HG03521 (cell line): ENCODE measurements at regions not wholly inside any gene's neighbourhood (a gene's known extent, or its start where the extent isn't known, plus 50 kb on each side); places are given as distances from the start of the nearest gene placed in this dataset.

Source experiments
- ATAC-seq: cut with Tn5 transposase; IDR thresholded peaks from one replicate; pipeline ENCODE4 v1.9.1; 2021; ENCODE audit warnings: mild to moderate bottlenecking, moderate library complexity; ENCODE audit not compliant: unreplicated experiment

DNA sequence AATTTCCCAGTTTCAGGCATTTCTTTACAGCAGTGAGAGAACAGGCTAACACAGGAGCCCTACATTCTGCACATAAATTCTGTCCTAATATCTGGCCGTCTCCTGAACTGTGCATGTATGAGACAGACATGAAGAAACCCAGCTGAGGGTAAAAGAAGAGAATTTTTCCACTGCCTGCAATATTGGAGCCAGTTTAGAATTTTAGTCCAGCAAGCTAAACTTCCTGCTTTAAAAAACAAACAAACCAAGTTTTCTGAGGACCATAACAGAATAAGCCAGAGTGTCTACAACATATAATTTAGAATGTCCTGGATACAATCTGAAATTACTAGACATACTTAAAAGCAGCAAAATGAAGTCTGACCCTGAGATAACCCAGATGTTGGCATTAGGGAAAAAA lies 215.1 kb upstream of the KLHL29 start:
- ATAC-seq = no peak

DNA sequence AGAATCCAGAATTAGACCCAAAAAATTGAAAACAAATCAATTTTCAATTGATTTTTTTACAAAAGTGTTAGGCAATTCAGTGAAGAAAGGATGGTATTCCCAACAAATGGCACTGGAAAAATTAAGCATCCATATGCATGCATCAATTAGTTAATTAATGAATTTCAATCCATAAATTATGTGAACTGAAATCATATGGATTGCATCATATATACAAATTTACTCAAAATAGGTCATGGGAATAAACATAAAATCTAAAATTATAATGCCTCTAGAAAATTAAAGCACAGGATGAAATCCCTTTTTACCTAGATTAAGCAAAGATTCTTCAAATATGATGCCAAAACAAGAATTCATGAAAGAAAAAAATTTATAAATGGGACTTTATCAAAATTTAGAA lies 213.9 kb upstream of the KLHL29 start:
- ATAC-seq = no peak

DNA sequence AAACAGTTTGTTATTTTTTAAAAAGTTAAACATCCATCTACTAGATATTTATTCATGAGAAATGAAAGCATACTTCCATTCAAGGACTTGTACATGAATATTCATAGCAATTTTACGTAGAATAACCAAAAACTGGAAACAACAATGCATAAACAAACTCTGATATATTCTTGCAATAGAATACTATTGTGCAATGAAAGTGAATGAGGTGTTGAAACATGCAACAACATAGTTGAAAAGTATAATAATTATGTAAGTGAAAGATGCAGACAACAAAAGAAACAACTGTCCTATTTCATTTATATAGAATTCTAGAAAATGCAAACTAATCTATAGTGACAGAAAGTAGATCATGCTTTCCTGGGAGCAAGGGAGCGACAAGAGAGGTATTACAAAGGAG lies 206.6 kb upstream of the KLHL29 start:
- ATAC-seq = no peak

DNA sequence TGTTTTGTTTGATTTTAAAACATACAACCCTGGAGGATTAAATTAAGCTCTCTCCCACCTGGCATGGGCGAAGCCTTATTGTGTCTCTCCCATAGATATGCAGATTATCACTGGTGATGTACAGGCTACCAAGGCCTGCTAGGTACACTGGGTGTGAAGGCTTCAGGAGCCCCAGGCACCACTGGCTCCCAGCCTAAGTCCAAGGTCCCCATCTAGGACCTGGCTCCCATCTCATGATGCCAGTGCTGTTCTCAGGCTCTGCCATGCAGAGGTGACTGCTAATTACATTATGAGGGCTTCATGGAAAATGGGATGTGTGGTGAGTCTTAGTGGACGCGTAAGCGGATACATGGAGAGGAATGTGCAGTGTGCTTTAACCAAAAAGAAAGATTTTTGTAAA lies 201.2 kb upstream of the KLHL29 start:
- no peak for ATAC-seq

DNA sequence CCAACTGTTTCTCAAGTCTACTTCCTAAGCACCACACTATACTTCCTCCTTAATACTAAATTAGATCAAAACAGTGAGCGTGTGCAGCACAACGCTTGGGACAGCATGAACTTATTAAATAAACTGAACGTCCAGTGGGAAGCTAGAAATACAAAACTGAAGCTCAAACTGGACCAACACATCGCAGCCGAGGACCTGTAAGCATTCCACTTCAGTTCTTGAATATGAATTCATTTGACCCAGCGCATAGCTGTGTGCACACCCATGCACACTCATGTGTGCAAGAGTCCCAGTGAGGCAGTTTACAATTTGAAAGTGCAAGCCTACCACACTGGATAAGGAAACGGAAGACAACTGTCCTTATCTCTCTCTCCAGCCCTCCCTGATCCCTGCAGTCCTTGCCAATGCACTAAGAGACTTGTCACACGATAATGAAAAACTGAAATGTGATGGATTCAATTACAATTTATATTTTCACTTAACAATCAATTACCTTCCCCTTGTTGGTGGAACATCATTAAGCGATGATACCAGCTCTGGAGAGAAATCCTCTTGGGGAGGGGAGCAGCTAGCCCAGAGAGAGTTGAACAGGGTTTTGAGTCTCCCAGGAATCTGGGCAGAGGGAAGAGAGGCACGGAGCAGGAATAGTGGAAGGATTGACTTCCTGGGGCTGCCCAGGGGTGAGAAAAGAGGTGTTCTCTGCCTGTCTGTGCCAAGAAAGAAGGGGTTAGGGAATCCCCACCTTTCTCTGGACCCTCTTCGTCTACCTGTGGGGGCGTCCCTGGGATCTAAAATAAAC lies 186.5 kb upstream of the KLHL29 start:
- ATAC-seq = no peak

DNA sequence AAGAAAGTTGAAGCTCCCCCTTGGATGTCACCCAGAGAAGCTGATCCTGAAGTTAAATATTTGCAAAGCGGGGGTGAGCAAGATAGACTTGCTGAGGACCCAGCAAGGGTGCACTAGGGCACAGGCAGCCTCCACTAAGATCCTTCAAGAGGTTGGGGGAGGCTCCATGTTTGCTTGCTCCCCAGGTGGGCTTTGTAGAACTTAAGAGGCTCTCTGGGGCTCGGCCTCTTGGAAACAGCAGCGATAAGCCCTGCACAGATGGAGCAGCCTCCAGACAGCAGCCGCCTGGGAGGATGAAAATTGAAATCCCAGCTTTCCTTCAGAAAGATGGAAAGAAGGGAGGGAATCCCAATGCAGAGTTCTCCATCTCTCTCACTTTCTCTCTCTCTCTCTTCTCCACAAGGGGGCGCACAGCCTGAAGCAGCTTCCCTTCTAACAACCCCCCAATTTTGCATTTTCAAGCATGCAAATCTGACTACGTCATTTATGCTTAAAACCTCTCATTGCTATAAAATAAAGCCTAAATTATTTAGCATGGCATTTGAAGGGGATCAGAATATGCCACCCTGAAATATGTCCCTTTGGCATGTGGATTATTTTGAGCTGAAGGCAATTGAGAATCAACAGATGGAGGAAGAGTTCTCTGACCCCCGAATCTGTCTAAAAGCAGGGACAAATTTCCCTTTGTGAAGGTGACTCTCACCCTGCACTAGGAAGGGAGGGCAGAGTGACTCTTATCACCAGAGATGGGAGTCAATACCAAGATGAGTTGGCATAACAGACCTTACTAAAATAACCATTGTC lies 185.7 kb upstream of the KLHL29 start:
- peak; percentile 48 for ATAC-seq

DNA sequence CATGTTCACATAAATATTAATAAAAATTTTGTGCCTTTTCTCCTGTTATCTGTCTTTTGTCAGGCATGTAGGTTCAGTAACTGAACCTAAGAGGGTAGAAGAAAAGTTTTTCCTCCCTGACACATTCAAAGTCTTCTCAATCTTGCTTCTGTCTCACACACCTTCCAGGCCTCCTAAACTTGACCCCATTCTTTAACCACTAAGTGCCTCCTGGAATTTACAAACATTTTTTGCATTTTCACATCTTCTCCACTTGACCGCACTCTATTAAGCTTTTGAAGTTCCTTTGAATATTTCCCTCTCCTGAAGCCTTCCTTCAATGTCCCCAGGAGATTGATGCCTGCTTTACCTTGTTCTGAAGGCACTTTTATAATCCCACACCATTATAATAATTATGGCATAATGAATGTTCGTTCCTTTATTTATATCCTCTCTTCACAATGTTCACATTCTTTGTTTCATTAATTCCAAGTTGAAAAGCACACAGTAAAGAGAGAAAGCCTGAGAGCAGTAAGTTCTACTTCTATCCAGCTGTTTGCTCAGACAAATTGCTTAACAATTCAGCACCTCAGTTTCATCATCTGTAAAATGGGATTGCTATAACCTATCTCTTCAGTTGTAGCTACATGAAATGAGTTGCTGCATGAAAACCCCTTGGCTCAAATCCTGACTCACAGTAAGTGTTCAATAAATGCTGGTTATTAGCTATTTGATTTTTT lies 184.8 kb upstream of the KLHL29 start:
- ATAC-seq = no peak

DNA sequence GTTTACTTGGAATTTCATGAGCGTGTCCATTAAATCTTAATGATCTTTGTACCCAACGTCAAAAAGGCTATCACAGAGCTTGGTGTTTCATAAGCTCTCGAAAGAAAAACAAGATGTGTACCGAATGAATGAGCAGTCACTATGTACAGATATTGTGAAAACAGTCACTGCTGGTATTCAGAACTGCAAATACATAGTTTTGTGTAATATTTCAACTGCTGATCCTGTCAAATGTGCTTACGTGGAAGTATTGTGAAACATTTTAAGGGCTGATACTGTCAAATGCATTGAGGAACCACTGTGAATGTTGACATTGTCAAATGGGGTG lies 184.2 kb upstream of the KLHL29 start:
- no peak for ATAC-seq

DNA sequence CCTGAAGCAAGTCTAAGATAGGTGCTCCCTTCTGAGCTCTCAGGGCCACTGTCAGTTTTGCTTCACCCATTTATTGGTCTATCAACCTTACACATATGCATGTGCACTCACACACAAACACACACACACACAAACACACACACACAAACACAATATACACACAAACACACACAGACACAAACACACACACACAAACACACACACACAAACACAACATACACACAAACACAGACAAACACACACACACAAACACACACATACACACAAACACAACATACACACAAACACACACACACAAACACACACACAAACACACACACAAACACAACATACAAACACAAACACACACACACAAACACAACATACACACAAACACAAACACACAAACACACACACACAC lies 181.6 kb upstream of the KLHL29 start:
- no peak for ATAC-seq

DNA sequence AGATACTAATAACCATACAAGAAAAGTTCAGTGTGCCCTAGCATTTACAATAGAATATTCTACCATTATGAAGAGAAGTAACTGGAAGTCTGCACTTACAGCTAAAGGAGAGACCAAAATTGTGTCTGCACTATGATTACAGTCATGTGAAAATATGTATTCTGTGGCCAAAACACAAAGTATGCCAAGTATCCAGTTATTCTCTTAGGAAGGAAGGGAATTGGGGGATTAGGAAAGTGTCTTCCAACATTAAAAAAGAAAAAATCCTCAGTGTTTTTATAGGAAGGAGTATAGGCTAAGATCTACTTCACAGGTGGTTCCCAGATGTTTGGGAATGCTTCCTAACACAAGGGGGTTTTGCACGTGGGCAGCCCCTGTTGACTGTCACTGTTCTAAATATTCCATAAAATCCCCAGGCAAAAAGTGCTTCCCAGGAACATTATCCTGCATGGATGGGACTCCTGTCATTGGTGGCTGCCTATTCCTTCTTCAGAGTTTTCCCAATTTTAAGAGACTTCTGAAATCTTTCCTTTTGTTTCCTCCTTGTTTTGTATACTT lies 180.2 kb upstream of the KLHL29 start:
- no peak for ATAC-seq

DNA sequence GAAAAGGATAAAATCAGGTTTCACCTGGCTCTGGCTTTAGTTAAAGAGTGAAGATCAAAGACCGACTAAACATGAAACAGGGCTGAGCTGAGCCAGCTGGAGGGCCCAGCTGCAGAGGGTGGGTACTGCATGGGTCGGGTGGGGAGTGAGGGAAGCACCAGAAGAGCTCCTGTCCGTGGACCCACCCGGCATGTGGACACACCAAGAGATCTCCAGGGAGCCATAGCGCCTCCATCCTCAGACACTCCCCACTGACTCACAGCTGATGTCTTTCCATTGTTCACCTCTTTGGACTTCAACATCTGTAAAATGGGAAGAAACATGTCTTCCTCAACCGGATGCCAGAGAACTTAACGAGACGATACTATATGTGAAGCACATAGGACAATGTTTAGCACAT lies 178.3 kb upstream of the KLHL29 start:
- no peak for ATAC-seq

DNA sequence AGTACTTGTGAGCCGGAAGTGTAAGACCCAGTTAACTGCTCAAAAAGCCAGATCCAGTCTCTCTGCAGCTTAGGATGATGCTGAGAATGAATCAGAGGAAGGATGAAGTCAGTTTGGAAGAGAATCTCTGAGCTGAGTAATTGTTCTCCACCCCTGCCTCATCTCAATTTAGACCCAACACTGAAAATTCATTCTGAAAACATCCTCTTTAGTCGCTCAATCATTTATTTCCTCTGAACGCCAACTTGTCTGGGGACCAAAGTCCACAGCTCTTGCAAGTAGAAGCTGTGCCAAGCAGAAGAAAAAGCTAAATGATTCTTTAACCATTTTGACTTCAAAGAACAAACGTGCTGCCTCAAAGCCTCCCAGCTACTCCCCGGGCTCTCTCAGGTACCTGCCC lies 177.1 kb upstream of the KLHL29 start:
- ATAC-seq = no peak

DNA sequence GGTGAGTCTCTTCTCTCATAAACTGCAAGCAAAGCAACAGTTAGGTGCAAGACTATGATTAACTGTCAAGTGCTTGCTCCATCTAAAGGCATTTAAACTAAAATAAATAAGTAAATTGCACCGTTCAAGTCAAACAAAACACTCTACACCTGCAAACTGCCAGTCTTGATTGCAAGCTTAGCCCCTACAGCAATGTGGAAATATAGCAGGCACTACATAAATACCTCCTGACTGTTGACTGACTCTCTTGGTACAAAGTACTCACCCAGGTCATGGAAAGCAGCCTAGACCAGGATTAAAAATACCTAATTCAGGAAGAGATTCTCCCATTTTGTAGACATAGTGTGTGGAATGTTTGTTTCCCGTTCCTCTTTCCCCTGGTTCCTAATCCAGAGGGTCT lies 176.6 kb upstream of the KLHL29 start:
- no peak for ATAC-seq

DNA sequence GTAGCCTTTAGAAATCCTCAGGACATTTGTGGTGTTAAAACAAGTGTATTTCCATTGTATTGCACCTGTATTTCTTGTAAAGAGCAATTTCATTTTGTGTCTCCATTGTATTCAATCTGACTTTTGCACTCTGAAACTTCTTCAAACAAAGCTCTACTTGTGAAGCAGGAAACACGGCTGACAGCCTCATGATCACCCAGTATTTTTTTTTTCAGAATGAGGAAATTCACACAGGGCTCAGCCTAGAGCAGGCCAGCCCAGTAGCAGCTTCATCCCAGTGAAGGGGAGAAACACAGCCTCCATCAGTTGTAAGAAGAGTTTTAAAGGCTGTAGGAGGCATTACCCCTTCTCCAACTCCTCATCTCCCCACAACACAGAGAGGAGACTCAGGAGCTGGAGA lies 175.9 kb upstream of the KLHL29 start:
- ATAC-seq = no peak

DNA sequence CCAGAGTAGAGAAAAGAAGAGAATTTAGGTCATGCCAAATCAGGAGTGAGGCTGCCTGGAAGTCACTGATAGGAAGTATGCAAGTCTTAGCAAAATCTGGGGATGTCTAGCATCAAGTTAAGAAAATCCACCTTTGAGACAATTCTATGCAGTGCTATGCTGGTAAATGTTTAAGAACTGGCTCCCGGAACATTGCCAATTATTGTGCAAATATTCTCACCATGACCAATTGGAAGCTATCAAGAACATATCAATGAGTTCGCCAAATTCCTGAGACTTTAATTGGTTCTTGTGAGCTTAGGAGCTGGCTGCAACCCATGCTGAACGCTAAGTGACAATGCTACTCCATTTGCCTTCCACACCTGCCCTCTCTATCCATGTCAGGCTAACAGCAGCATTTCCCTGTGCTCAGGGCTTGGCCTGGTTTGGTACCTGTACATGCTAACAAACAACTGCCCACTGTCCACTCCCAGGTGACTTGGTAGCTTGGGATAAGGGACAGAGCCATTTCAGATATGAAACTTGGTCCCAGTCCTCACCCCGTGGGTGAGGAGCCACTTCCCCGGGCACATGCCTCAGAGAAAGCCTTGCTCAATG lies 172.9 kb upstream of the KLHL29 start:
- no peak for ATAC-seq

DNA sequence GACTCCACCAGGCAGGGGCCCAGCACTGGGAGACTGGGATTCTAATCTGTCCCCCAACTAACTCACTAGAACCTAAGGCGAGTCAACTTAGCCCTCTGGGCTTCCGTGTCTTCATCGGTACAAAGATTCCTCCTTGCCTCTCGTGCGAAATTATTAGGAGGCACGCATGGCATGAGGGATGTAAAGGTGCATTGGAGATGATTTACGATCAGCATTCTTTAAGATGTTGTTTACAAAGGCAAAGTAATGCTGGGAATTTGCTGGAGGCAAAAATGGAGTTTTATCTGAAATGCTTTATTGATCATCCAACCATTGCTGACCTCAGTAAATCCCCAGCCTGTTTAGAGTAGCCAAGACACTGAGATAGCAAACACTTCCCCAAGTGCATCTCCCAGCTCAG lies 171.8 kb upstream of the KLHL29 start:
- ATAC-seq = no peak

DNA sequence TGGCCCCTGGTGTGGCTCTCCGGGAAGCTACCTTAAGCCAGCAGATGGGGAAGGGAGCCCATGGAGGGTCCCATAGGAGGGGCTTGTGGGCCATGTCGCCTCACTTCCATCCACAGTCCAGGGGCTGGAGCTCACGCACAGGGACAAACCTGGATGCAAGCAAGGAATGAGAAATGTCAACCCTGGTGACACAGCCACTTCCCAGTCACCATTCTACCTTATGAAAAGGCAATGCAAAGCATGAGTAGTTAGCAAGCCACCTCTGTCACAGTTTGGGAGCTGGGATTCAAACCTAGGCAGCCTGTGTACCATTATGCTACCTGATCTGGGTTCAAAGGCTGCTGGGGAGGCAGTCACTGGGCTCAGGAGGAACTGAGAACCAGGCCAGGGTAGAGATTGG lies 170.0 kb upstream of the KLHL29 start:
- no peak for ATAC-seq

DNA sequence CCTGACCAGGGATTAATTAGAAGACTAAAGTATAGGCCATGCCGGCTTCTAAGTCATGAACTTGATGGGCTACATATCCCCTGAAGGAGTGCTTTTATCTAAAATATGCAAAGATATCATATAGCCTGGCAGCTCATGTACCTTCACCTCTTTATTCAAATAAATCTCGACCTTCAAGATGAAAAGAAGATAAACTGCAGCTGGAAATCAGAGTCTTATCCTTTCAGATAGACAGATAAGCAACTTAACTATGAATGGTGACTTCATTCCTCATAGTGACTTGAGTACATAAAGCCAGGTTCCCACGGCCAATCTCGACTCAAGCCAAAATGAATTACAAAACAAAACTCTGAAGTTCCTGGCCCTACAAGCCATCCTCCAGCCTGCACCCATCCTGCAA lies 165.3 kb upstream of the KLHL29 start:
- no peak for ATAC-seq

DNA sequence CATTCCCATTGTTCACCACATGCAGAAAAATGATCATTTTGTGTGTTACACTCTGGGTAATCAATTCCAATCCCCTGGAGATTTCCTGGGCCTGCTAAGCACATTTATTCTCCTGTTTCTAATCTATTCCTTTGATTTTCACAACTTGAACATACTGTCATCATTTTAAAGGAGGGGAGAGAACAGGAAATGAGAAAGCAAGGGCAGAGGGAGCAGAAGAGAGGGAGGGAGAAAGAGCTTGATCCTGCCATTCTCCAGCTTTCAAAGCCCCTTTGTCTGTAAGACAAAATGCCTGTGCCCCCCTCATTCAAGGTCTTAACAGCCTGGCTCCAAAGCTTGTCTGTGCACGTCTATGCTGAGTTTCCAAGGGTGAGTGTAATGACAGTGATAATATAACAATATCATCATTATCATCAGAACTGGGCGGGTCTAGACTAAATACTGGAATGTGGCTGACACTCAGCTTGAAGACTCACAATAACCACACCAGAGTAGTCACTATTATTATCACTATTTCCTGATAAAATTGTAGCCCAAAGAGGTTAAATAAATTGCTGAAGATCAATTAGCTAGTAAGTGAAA lies 164.4 kb upstream of the KLHL29 start:
- ATAC-seq = no peak

DNA sequence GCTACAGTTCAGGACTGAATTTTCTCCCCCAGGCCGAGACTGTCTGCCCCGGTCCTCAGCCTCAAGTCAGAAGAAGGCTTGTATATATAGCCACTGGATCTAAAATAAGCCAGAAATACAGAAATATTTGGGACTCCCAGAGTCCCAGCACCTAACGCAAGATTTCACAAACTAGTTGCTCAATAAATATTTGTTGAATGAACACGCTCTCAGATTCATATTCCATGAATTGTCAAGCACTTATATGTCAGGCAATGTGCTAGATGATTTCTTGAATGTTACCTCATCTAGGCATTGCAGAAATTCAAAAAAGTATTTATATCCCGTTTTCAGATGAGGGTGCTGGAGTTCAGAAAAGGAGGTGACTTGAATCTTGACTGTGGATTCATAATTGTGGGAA lies 163.7 kb upstream of the KLHL29 start:
- no peak for ATAC-seq

DNA sequence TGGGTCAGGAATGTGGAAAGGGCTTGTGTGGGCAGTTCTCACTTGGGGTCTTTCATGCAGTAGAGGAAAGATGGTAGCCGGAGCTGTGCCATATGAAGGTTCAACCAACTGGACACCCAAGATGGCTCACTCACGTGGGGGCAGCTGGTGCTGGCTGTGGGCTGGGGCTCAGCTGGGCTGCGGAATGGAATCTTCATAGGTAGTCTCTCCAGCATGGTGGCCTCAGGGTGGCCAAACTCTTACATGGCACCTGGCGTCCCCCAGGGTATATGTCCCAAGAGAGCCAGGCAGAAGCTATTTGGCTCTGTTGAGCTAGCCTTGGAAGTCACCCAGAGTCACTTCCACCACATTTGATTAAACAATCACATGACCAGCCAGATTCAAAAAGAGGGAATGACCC lies 163.1 kb upstream of the KLHL29 start:
- no peak for ATAC-seq
